GM12878 (cell line): ENCODE measurements at regions not wholly inside any gene's neighbourhood (a gene's known extent, or its start where the extent isn't known, plus 50 kb on each side); places are given as distances from the start of the nearest gene placed in this dataset.

Experiments used
- ATAC-seq: fragments of 200-7000 bp; cut with Tn5 transposase; 3 replicates; pipeline ENCODE4 v1.9.1; 2020; ENCODE audit warnings: mild to moderate bottlenecking, moderate library complexity
- BruUV-seq: library from RNA; stranded (reverse); fragments of 400-500 nt; replicated peaks from 2 replicates; lab custom pipeline; 2021; lab: Mats Ljungman, UMichigan
- CTCF ChIA-PET: fragments of 300-600 bp; sonication (Branson Sonifier 250); formaldehyde crosslinking; extraction: SDS; loops from one replicate; lab custom pipeline; 2021; ENCODE audit warnings: inconsistent platforms; lab: Yijun Ruan, JAX
- POLR2A ChIA-PET: fragments of 350-600 bp; formaldehyde crosslinking; extraction: SDS; loops from one replicate; lab custom pipeline; 2021; ENCODE audit warnings: inconsistent platforms; lab: Charles Lee
- RAD21 ChIA-PET: fragments of 300-600 bp; sonication (Branson Sonifier 250); formaldehyde crosslinking; loops from one replicate; lab custom pipeline; 2023; ENCODE audit warnings: antibody characterized with exemption; ENCODE audit not compliant: unreplicated experiment; lab: Charles Lee
- SMC1A ChIA-PET: fragments of 300-600 bp; sonication (Branson Sonifier 250); formaldehyde crosslinking; loops from one replicate; lab custom pipeline; 2023; ENCODE audit not compliant: unreplicated experiment, uncharacterized antibody; lab: Charles Lee
- DNase-seq: peaks from one replicate; pipeline ENCODE4 v3.0.0-alpha.2; 2011; ENCODE audit warnings: low read depth, low spot score
- FAIRE-seq: peaks from 3 replicates; lab custom pipeline; 2011; peaks lifted over from hg19 to GRCh38; lab: Jason Lieb, UNC
- H2AFZ ChIP-seq: 2 replicates; pipeline ENCODE4 v1.6.0; 2011; ENCODE audit warnings: low read depth, low read length, control low read depth; ENCODE audit not compliant: control insufficient read depth
- H3K27ac ChIP-seq: 2 replicates; pipeline ENCODE4 v1.5.1; 2011; ENCODE audit warnings: control low read depth; ENCODE audit not compliant: control insufficient read depth, insufficient read depth
- H3K27me3 ChIP-seq, 2 experiments: replicated peaks in 1 of 2; 2 replicates each; pipeline versions ENCODE4 v1.6.0 to v1.6.1; 2011; ENCODE audit warnings: low read length in 1 of 2; ENCODE audit not compliant: control insufficient read depth in 2 of 2, insufficient read depth in 2 of 2
- H3K36me3 ChIP-seq, 2 experiments: 2 replicates each; pipeline ENCODE4 v1.5.1; 2011; ENCODE audit warnings: low read length in 1 of 2; ENCODE audit not compliant: control insufficient read depth in 2 of 2, insufficient read depth in 2 of 2
- H3K4me1 ChIP-seq: 2 replicates; pipeline ENCODE4 v1.6.1; 2011; ENCODE audit warnings: mild to moderate bottlenecking, low read length, moderate library complexity, mixed read lengths; ENCODE audit not compliant: control insufficient read depth, insufficient read depth
- H3K4me2 ChIP-seq: 2 replicates; pipeline ENCODE4 v1.6.0; 2011; ENCODE audit warnings: control low read depth; ENCODE audit not compliant: control insufficient read depth, insufficient read depth
- H3K4me3 ChIP-seq: fragments of 200-600 bp; sonication (generic); 2 replicates; pipeline ENCODE4 v1.5.1; 2016
- H3K79me2 ChIP-seq: 2 replicates; pipeline ENCODE4 v1.6.0; 2011; ENCODE audit warnings: low read length; ENCODE audit not compliant: control insufficient read depth, insufficient read depth
- H3K9ac ChIP-seq: 2 replicates; pipeline ENCODE4 v1.8.0; 2011; ENCODE audit warnings: low read length, control low read depth, mixed read lengths; ENCODE audit not compliant: control insufficient read depth, insufficient read depth
- H3K9me3 ChIP-seq: replicated peaks from 3 replicates; pipeline ENCODE4 v1.5.1; 2011; ENCODE audit warnings: mild to moderate bottlenecking, low read length; ENCODE audit not compliant: control insufficient read depth, insufficient read depth
- H4K20me1 ChIP-seq: 2 replicates; pipeline ENCODE4 v1.6.0; 2011; ENCODE audit not compliant: control insufficient read depth, insufficient read depth
- BCL11A ChIP-seq: IDR thresholded peaks from 2 replicates; pipeline ENCODE4 v1.6.1; 2011; ENCODE audit warnings: low read depth, low read length
- CBX5 ChIP-seq: sonication (generic); IDR thresholded peaks from 2 replicates; pipeline ENCODE4 v1.6.1; 2016; ENCODE audit warnings: low read depth, moderate library complexity, mild to moderate bottlenecking, inconsistent platforms
- GABPA ChIP-seq: IDR thresholded peaks from 2 replicates; pipeline ENCODE4 v1.6.1; 2014; ENCODE audit warnings: antibody characterized with exemption, low read depth, mild to moderate bottlenecking, inconsistent platforms
- HDGF ChIP-seq: fragments of 450-650 bp; IDR thresholded peaks from 2 replicates; pipeline ENCODE4 v1.6.1; 2016; ENCODE audit warnings: antibody characterized with exemption
- HSF1 ChIP-seq: fragments of 150-350 bp; IDR thresholded peaks from 2 replicates; pipeline ENCODE4 v1.6.1; 2014; ENCODE audit warnings: mild to moderate bottlenecking, low read depth, low read length
- IRF3 ChIP-seq: fragments of 450-650 bp; IDR thresholded peaks from 2 replicates; pipeline ENCODE4 v1.6.1; 2014; ENCODE audit warnings: mild to moderate bottlenecking
- JUND ChIP-seq: IDR thresholded peaks from 2 replicates; pipeline ENCODE4 v1.6.1; 2012; ENCODE audit warnings: low read depth, mild to moderate bottlenecking, low read length, improper control_type of control experiment, moderate library complexity
- KLF5 ChIP-seq: fragments of 450-650 bp; IDR thresholded peaks from 2 replicates; pipeline ENCODE4 v1.6.1; 2014; ENCODE audit warnings: mild to moderate bottlenecking; ENCODE audit not compliant: partially characterized antibody
- MYB ChIP-seq: fragments of 150-350 bp; IDR thresholded peaks from 2 replicates; pipeline ENCODE4 v1.6.1; 2014; ENCODE audit warnings: mild to moderate bottlenecking, low read depth, low read length, borderline replicate concordance
- PAX8 ChIP-seq: fragments of 450-650 bp; IDR thresholded peaks from 2 replicates; pipeline ENCODE4 v1.6.1; 2017; ENCODE audit warnings: mild to moderate bottlenecking, moderate library complexity
- RBBP5 ChIP-seq: fragments of 200-600 bp; sonication (generic); conservative IDR thresholded peaks from 2 replicates; pipeline ENCODE4 v1.6.1; 2016
- SP1 ChIP-seq: IDR thresholded peaks from one replicate; pipeline ENCODE4 v1.6.1; 2011; ENCODE audit warnings: low read depth, low read length
- STAT3 ChIP-seq: IDR thresholded peaks from 2 replicates; pipeline ENCODE4 v1.6.1; 2011; ENCODE audit warnings: low read depth, low read length, improper control_type of control experiment
- TAF1 ChIP-seq: IDR thresholded peaks from 2 replicates; pipeline ENCODE4 v1.6.1; 2011; ENCODE audit warnings: mild to moderate bottlenecking, low read depth, low read length, borderline replicate concordance
- TCF3 ChIP-seq: IDR thresholded peaks from 2 replicates; pipeline ENCODE4 v1.6.1; 2012; ENCODE audit warnings: low read depth, mild to moderate bottlenecking, low read length, borderline replicate concordance; ENCODE audit not compliant: insufficient read depth
- ZBED1 ChIP-seq: IDR thresholded peaks from 2 replicates; pipeline ENCODE4 v1.6.1; 2016; ENCODE audit warnings: borderline replicate concordance
- ZNF384 ChIP-seq: IDR thresholded peaks from 2 replicates; pipeline ENCODE4 v1.6.1; 2012; ENCODE audit warnings: low read depth, mild to moderate bottlenecking, low read length, improper control_type of control experiment, borderline replicate concordance
- WGBS: methylation state at CpG from one replicate; pipeline ENCODE4 v1.1.6; 2016; ENCODE audit warnings: low lambda C conversion rate; ENCODE audit not compliant: insufficient replicate concordance, insufficient coverage; ENCODE audit errors: missing lambda C conversion rate; 5-methylcytosine and 5-hydroxymethylcytosine counted together
- in situ Hi-C: fragments of 300-500 bp; cut with MboI; formaldehyde crosslinking; loops from 9 replicates; pipeline ENCODE4 v1.14.3; 2018; ENCODE audit warnings: mixed read lengths
- intact Hi-C: fragments of 100-400 bp; cut with micrococcal nuclease; formaldehyde crosslinking; loops from one replicate; pipeline ENCODE4 v1.14.2; 2022; ENCODE audit not compliant: unreplicated experiment

GRCh38 chr21:16800536-16801275 lies 712.1 kb upstream of the CXADR start:
- intact Hi-C loops, result no loop called here
- WGBS, result 18% methylated on average over 3 of the region's 3 CpGs
- no peaks in the 10 kb centered on the region for H3K27me3 ChIP-seq
- H3K9me3 ChIP-seq, result no peaks in the 10 kb centered on the region
- no peak for DNase-seq
- ChIA-PET RAD21 (no interaction called here), CTCF (no interaction called here), POLR2A (no interaction called here)
- no peaks in the 10 kb centered on the region for H3K36me3 ChIP-seq
- H3K79me2 ChIP-seq, result no peaks in the 10 kb centered on the region
- no peak for ATAC-seq
- H4K20me1 ChIP-seq, result no peaks in the 10 kb centered on the region
- TF ChIP-seq SP1 (no peak), PAX8 (no peak), HDGF (no peak), TCF3 (no peak), STAT3 (no peak)
- TF ChIP-seq, all 136 proteins: peak for 0
- no peak overlapping the region for H3K9ac ChIP-seq
- in situ Hi-C loops, result no loop called here
- H3K4me2 ChIP-seq, result no peak overlapping the region
- no peak for FAIRE-seq
- no peaks in the 10 kb centered on the region for H3K4me1 ChIP-seq
- H2AFZ ChIP-seq, result no peak overlapping the region
- H3K4me3 ChIP-seq, result no peak overlapping the region
- SMC1A ChIA-PET, result no interaction called here
- no TSS peak for BruUV-seq
- H3K27ac ChIP-seq, result no peak overlapping the region

- Histone ChIP-seq H3K4me2 (no peak overlapping the region), H3K27me3 (no peaks in the 10 kb centered on the region), H4K20me1 (no peaks in the 10 kb centered on the region), H3K36me3 (no peaks in the 10 kb centered on the region), H3K79me2 (no peaks in the 10 kb centered on the region), H3K4me3 (no peak overlapping the region), H2AFZ (no peak overlapping the region), H3K4me1 (no peaks in the 10 kb centered on the region), H3K27ac (no peak overlapping the region), H3K9ac (no peak overlapping the region), H3K9me3 (no peaks in the 10 kb centered on the region; the same call in 2 of the 3 replicates)
- DNase-seq (no peak), FAIRE-seq (no peak), ATAC-seq (no peak)
- intact Hi-C loops (no loop called here), in situ Hi-C loops (no loop called here)
- 63% methylated on average over 1 of the region's 1 CpG for WGBS
- ChIA-PET RAD21 (no interaction called here), SMC1A (no interaction called here), POLR2A (no interaction called here), CTCF (no interaction called here)
- no peak for TF ChIP-seq JUND
- TF ChIP-seq KLF5, result no peak
- TF ChIP-seq TAF1, result no peak
- TF ChIP-seq RBBP5, result no peak
- TF ChIP-seq ZNF384, result no peak
- TF ChIP-seq IRF3, result no peak
- no peak for TF ChIP-seq ZBED1
- no peak for TF ChIP-seq BCL11A
- no peak for TF ChIP-seq CBX5
- TF ChIP-seq MYB, result no peak
- no peak for TF ChIP-seq HSF1
- TF ChIP-seq GABPA, result no peak
- no TSS peak for BruUV-seq
Observed at GRCh38 chr21:16811011-16811410, 701.8 kb upstream of the CXADR start.
